HL-60 (cell line): ENCODE measurements at regions not wholly inside any gene's neighbourhood (a gene's known extent, or its start where the extent isn't known, plus 50 kb on each side); places are given as distances from the start of the nearest gene placed in this dataset.

Experiments
- DNase-seq, 2 experiments: peaks; one replicate each; pipeline ENCODE4 v3.0.0-alpha.2; 2010 to 2020; ENCODE audit warnings: low read depth in 1 of 2, low spot score in 1 of 2
- H3K27ac ChIP-seq: fragments of 250-450 bp; sonication (Bioruptor Pico); replicated peaks from 2 replicates; pipeline ENCODE4 v1.5.1; 2020; ENCODE audit warnings: mild to moderate bottlenecking, moderate library complexity
- H3K27me3 ChIP-seq: fragments of 250-450 bp; sonication (Bioruptor Pico); 2 replicates; pipeline ENCODE4 v1.5.1; 2021; ENCODE audit warnings: mild to moderate bottlenecking, moderate library complexity; ENCODE audit not compliant: insufficient read depth, poor library complexity, severe bottlenecking
- H3K4me3 ChIP-seq: replicated peaks from 2 replicates; pipeline ENCODE4 v1.5.1; 2011; ENCODE audit warnings: mild to moderate bottlenecking, control low read depth, low read length; ENCODE audit not compliant: insufficient read depth
- CTCF ChIP-seq: IDR thresholded peaks from one replicate; pipeline ENCODE4 v1.5.1; 2011; ENCODE audit warnings: low read length, control low read depth, inconsistent platforms; ENCODE audit not compliant: insufficient read depth
- GABPA ChIP-seq: IDR thresholded peaks from 2 replicates; pipeline ENCODE4 v1.6.1; 2012; ENCODE audit warnings: low read depth
- POLR2AphosphoS5 ChIP-seq: IDR thresholded peaks from 2 replicates; pipeline ENCODE4 v1.6.1; 2012; ENCODE audit warnings: low read depth
- REST ChIP-seq: IDR thresholded peaks from 2 replicates; pipeline ENCODE4 v1.6.1; 2012; ENCODE audit warnings: low read depth; ENCODE audit not compliant: insufficient replicate concordance
- SPI1 ChIP-seq: IDR thresholded peaks from 2 replicates; pipeline ENCODE4 v1.6.1; 2012; ENCODE audit warnings: low read depth, mild to moderate bottlenecking, borderline replicate concordance

- Histone ChIP-seq H3K27ac (no peak overlapping the region), H3K27me3 (no peaks in the 10 kb centered on the region), H3K4me3 (no peak overlapping the region)
- no peak for DNase-seq
- no peak for TF ChIP-seq SPI1
- no peak for TF ChIP-seq POLR2AphosphoS5
- no peak for TF ChIP-seq GABPA
- TF ChIP-seq REST = no peak
- TF ChIP-seq CTCF = no peak
Measured at GRCh38 chr1:235919833-235920441, 53.2 kb upstream of the LYST start.

- no peaks in the 10 kb centered on the region for H3K27me3 ChIP-seq
- DNase-seq = no peak
- no peak overlapping the region for H3K4me3 ChIP-seq
- TF ChIP-seq CTCF = no peak
- TF ChIP-seq GABPA = no peak
- TF ChIP-seq REST = no peak
- TF ChIP-seq POLR2AphosphoS5 = no peak
- TF ChIP-seq SPI1 = no peak
- H3K27ac ChIP-seq = no peak overlapping the region
Measured at GRCh38 chr1:235919127-235919832, 52.6 kb upstream of the LYST start.

GRCh38 chr1:235918465-235918864 lies 51.8 kb upstream of the LYST start:
- TF ChIP-seq CTCF (no peak), SPI1 (no peak), REST (no peak), GABPA (no peak), POLR2AphosphoS5 (no peak)
- no peak for DNase-seq
- no peak overlapping the region for H3K4me3 ChIP-seq
- no peaks in the 10 kb centered on the region for H3K27me3 ChIP-seq
- H3K27ac ChIP-seq = no peak overlapping the region
